NCI-H2081 (cell line): ENCODE measurements at regions not wholly inside any gene's neighbourhood (a gene's known extent, or its start where the extent isn't known, plus 50 kb on each side); places are given as distances from the start of the nearest gene placed in this dataset.
A peak's percentile ranks its signal among the peaks of the same experiment; 100 is the strongest.

Experiments
- DNase-seq, 2 experiments: peaks; one replicate each; lab custom pipeline; 2025; lab: John Stamatoyannopoulos, UW

DNA sequence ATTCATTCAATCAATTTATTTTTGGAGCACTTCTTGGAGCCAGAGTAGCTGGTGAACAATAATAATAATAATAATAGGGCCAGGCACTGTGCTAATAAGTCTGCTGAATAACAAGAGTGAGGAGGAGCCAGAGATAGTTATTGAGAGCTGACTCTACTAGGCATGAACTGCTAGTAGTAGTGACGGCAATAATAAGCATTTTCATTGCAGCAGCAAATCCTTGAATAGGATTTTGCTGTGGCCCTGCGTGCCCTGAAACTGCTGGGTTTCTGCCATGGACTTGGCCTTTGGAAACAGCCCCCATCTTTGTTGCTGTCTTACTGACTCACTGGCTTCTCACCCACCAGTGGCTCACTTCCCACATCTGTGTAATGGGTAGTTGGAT lies 545.9 kb downstream of the MIAT start:
- DNase-seq: no peak

DNA sequence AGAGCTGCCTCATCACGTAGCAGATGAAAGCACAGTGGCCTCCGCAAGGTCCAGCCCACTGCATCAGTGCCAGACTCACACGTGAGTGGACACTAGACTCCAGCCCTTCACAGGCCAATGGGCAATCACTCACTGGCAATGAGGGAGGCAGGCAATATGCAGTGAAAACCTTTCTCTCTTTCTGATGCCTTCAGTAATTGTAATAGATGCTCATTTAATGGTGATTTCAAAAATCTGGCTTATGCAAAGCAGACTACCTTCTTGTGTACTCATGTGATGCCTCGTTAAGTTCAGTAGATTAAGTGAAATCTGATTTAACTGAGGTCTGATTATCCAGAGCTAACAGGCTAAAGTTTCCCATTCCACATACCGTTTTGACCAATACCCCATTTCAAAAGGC lies 546.9 kb downstream of the MIAT start:
- DNase-seq: no peak

DNA sequence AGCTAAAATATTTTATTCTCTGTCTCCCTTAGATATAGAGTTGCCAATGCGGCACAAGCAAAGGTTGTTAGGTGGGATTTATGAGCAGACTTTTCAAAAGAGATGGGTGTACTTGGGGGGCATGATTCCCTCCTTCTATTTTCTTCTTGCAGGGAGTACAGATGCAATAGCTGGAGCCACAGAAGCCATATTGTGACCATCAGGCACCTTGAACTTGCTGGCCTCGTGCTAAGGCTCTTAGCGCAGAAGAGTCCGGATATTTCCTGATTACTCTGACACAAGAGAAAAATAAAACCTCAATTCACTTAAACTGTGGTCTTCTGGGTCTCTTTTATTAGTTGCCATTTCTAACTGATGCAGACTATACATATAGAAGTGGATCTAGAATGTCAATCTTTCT lies 547.4 kb downstream of the MIAT start:
- no peak for DNase-seq

DNA sequence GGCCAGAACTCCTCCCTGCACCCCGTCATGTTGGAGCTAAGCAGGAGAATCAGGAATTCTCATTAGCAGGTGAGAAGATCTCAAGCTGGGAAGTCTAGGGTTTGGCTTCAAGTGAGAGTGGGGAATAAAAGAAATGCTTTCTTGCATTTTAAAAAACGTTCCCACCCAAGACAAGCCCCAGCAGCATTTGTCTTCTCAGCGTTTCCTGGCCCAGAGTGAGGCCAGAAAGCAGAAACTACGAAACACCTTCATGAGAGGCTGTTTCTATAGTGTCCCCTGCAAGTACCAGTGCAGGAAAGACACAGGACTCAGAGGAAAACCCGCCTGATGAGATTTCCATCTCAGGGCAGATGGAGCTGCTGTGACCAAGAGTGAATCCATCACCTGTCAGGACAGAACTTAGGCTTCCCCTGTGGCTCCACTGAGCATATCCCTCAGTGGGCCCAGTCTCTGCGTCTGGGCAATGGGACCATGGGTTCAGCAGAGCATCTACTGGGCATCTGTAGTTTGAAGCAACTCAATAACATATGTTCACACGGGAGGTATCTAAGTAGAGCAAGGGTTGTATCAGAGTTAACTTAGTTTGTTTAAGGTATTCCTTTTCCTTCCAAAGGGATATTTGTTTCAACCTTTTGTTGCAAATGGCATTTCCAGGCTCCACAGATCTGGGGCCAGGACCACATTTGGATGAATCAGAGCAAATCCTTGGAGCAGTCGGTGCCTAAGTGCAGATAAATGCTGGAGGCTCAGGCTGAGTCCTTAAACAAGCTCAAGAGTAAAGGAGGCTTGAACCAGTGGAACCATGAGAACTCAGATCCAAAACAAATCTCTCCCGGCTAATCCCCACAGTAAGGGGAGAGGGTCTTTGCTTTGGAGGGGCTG lies 548.3 kb downstream of the MIAT start:
- DNase-seq: no peak

DNA sequence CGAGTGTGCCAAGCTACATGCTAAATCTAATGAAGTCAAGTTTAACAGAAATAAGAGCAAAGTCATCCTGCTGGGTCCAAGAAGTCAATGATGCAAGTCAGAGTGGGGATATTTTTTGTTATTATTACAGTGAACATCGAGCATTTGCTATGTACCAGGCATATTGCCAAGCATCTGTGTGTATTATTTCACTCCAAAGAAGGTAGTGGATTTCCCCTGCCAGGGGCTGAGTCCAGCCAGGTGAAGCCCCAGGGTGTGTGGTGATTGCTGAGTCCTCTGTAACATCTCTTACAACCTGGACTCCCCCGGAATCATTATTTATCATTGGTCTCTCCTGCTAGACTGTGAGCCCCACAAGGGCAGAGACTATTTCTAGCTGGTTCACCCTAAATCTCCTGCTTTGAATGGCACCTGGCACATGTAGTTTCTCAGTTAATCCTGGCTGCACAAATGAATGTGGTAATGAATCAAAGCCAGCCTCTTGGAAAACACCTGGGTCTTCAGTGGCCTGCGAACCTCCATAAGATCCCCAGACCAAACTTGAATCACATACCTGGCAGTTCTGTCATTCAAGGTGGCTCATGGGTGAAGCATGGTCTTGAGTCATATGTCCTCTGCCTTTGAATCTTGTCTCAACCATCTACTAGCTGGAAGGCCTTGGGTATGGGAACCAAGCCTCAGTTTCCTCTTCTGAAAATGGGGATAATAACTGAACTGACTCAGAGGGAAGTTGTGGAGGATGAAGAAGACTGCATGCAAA lies 549.2 kb downstream of the MIAT start:
- no peak for DNase-seq

DNA sequence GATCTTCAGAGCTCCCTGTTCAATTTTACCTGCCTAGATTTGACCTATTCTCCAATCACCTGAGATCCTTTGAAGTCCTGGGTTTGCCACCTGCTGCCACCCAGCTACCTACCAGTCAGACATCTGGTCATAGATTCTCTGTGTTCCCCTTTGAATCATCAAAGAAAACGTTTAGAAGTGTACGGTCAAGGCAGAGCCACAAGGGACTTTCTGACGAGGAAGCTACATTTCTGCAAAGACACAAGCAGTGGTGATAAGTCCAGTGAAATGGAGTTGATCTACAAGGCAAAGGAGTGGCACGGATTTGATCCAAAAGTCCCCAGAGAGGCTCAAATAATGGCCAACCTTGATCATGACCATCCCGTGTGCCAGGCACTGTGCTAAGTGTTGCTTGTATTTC lies 549.9 kb downstream of the MIAT start:
- no peak for DNase-seq

DNA sequence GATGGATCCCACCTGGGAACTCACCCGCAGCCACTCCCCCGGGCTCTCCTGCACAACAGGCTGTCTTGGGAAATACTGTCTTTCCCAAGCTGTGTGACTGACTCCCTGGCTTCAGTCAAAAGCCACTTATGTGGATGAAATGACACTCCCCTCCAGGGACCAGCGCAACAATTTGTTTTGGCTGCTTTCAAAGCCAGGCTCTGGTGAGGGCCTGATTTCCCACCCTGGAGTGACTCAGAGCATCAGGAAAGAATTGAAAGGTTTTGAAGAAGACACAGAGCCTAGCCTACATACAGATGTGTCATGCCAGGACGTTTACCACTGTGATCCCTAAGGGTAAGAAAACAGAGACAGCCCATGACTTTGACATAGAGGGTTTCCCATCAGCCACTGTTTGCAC lies 550.5 kb downstream of the MIAT start:
- DNase-seq: no peak

DNA sequence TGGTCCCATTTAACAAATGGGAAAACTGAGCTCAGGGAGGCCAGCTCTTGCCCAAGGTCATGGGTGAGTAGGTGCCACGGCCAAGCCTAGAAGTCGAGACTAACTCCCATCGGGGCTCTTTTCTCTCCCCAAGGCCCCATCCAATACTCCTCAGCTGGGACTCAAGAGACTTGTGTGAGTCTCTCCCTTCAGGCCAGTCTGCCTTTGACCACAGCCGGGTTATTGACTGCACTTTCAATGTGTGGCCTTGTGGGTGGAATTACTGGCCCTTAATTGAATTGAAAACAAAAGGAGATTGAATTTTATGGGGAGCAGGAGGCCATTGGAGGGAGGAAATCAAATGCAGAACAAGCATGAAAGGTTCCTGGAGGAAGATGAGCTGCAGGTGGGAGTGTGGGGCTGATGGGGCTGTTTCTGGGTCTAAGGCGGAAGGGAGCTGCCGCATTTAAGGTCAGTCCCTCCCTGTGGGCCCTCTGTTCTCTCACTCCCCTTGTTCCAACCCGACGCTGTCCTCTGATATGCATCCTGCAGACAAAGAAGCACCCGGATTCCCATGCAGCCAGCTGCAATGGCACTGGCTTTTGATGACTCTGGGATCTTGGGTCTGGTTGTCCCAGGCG lies 552.8 kb downstream of the MIAT start:
- no peak for DNase-seq

DNA sequence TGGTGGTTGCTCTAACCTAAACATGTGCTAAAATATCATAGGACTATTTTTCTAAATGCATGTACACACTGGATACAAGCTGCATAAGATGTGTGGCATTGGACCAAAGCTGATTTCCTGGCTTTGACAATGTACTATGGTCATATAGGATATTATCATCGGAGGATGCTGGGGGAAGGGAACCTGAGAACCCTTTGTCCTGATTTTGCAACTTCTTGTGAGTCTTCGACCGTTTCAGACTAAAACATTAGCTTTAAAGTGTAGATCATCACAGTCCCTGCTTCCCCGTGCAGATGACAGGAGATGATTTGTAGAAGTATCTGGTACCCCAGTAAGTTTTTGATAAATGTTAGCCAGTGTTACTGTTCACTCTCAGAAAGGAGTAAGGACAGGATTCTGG lies 554.7 kb downstream of the MIAT start:
- DNase-seq: no peak

DNA sequence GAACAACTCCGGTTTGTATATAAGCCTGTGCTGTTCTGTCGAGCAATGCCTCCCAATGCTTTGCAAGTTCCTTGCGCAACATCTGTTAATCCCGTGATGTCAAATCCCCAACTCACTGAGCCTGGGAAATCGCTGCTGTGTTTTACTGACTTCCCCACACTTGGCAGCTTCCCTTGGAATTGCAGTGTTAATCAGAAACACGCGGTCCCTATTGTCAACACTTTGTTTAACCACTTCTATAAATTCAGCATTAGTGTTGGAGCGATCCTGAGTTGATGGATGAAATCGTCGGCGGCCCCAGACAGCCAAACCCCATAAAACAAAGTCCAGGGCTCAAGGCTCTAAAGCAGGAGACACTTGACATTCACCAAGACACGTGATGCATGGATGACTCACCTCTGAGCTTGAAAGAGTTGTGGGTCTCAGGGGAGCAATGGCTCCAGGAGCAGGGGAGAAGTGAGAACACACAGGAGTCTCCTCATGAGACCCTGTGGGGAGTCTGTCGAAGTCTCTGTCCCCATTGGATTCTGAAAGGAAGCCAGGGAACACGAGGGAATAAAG lies 555.3 kb downstream of the MIAT start:
- DNase-seq: no peak

DNA sequence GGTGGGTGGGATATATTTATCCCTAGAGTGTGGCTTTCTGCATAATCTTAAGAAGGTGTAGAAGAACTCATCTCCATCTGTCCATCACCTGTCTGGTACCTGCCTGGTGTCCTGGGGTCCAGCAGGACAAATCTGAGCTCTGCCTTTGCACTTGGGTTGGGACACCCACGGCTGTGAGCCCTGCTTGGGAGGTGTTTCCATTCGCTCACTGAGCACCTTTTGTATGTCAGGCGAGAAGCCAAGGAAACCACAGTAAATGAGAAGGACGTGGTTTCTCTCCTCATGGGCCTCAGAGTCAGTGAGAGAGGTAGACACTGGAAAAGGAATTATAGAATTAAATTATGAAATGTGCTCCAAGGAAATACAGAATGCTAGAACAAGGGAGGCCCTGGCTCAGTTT lies 555.9 kb downstream of the MIAT start:
- no peak for DNase-seq

DNA sequence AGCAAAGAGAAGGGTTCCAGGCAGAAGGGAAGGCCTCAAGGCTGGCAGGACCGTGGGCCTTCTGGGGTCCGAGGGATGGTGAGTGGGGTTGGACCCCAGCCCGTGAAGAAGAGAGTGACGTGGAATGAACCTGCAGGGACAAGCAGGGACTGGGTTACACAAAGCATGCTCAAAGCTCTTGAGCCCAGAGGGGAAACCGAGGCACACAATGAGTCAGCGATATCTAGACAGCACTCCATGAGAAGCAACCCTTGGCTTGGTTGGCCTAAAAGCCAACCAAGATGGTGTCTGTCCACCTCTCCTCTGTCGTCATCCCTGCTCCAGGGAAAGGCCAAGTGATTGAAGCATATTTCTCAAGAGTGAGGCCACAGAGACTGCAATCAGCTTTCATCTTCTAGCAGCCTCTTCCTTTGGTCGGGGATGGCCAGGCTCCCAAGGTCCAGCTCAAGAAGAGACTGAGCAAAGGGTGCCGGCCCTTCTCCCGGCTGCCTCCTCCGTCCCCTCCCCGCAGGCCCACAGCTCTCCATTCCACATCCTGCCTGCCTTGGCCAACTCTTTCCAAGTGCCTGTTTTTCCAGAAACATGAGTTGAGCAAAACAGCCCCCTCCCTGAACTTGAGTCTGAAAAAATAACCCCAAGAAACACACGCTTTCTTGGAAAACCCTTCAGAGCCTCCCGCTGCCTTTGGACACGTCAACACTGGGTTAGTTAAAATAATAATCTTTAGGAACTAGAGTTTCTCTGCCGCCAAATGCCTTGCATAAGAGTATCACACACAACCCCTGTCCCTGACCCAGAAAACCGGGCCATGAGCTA lies 556.6 kb downstream of the MIAT start:
- DNase-seq: no peak

DNA sequence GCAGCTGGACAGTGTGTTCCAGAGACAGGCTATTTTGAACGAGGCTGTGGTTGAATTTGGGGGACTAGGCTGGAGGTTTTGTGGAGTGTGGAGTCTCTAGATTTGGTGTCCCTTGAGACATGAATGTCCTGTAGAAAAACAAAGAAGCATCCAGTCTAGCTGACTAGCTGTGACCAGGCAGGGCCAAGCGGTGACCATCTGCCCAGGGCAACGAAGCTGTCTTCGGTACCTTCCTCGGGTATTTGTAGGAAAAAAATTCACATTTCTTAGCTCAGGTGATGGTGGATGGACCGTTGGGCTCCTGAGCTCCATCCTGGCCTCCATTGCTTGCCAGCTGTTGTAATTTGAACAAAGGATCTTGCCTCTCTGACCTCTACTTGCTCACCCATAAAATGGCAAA lies 557.3 kb downstream of the MIAT start:
- no peak for DNase-seq

DNA sequence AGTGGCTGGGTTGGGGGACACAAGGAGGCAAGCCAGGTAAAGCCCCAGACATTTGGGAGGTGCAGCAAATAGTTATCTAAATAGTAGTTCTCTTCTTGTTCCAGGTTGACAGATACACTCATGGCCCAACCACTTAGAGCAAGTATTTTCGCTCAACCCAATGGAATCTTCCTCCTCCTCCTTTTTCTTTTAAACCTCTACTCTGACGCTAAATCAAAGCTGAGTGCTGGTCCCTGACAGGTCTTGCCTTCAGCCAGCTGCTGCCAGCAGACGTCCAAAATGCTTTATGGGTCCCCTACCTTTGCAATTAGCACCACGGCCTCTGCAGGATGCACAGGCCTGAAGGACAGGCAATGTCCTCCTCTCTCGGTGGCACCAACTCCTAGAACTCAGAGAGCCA lies 558.5 kb downstream of the MIAT start:
- DNase-seq: no peak

DNA sequence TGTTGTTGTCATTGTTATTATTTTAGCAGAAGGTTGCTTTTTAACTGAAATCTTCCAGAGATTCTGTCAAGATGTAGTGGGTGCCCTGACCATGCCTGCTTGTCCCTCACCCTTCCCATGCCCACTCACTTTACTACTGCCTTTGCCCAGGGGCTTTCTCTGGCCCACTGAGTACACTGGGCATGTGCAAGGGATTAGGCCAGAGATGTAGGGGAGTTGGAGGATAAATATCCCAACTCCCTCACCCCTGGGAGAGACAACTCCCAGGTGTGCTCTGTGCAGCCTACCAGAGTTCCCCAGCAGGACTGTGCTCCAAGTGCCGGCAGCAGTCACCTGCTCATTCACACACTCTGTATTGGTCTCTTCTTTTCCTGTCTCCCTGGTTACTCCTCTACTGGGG lies 559.1 kb downstream of the MIAT start:
- DNase-seq: no peak

DNA sequence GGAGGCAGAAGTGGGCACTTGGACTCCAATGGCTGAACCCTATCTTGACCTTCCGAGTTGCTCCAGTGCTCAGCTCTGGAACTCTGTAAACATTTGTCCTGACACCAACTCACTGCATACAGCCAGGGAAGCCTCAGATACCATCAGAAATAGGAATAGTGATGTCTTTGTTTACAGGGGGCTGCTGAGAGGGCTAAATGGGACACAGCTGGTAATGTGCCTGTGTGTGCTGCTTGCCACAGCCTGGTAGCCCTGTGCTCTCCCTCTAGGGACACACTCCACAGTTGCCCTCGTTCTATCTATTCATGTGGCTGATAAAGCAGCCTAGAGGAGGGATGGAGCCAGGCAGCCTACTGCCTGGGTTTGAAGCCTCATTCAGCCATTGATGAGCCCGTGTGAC lies 559.8 kb downstream of the MIAT start:
- DNase-seq: no peak

DNA sequence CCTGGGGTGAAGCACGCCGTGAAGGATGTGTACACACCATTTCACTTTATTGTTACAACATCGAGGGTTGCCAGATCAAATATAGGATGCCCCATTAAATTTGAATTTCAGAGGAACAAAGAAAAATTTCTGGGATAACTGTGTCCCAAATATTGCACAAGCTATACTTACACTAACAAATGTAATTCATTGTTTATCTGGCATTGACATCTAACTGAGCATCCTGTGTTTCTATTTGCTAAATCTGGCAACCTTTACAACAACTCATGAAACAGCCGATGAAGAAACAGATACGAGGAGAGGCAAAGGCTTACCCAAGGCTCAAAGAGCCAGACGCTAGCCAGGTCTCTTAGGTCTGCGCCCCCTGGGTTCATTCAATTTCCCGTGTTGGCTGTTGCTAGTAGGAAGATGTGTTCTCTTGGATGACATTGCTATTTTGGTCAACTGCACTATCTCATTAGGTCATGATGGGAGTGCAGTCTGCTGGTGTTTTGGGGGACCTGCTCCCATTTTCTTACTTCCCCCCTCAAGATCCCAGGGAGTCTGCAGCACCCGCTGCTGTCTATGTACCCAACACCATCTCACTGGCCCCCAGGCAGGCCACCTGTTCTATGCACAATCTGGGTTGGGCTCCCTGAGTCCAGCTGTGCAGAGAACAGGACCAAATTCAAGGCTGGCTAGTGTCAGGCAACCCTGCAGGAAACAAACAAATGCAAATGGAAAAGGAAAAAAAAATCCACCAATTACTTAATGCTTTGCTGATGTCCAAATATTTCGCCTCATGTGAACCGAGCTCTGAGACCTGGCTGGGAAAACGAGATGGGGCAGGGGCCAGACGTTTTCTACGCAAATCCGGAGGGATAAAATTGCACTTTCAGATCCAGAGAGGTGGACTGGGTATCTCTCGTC lies 560.9 kb downstream of the MIAT start:
- DNase-seq: peak in 1 of 2 experiments; percentile 41

DNA sequence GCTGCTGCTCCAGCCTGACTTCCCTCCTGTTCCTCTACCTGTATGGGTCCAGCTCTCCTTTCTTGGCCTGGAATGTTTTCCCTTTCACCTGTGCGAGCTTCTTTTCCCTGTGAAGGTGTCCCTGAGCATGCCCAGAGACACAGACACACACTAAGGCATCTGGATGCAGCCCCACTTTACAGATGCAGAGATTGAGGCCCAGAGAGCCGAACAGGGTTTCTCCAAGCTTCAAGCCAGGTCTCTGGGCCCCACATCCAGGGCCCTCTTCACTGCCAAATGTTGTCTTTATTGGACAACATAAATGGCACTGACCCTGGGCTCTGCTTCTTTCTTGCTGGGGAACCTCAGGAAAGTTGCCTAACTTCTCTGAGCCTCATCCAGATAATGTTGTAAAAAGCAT lies 561.6 kb downstream of the MIAT start:
- DNase-seq: no peak

DNA sequence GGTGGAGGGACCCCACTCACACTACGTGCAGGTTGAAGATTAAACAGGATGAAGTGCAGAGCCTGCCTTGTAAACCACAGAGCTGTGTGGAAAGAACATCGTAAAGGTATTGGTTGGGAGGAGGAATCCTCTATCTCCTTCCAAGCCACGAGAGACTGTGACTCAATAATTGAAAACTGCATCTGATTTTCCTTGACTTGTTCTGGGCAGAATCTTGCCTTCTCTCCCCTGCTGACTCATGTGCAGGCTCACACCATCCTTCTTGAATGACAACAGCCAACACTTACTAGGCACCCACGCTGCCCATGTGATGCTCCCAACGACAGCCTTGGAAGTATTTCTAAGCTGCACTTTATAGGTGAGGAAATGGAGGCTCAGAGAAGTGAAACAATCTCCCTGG lies 563.0 kb downstream of the MIAT start:
- DNase-seq: no peak

DNA sequence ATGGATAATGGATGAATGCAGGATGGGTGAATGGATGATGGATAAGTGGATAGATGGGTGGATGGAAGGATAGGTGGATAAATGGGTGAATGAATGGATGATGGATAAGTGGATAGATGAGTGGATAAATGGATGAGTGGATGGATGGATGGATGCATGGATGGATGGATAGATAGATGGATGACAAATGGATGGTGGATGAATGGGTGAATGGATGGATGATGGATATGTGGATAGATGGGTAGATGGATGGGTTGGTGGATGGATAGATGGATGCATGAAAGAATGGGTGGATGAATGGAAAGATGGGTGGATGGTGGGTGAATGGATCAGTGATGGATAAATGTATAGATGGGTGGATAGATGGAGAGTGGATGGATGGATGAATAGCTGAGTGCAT lies 564.8 kb downstream of the MIAT start:
- DNase-seq: no peak
